ENCODE measurements at regions not wholly inside any gene's neighbourhood (a gene's known extent, or its start where the extent isn't known, plus 50 kb on each side); places are given as distances from the start of the nearest gene placed in this dataset.

- Histone ChIP-seq H3K4me1 (ENCODE audit: control insufficient read depth, insufficient read depth, low read length) (no peaks in the 10 kb centered on the region), H3K23ac (ENCODE audit: low read depth, low read length) (no peak overlapping the region), H3K27me3 (ENCODE audit: control insufficient read depth, insufficient read depth, low read length) (no peaks in the 10 kb centered on the region), H2BK120ac (ENCODE audit: low read depth, low read length) (no peak overlapping the region), H4K91ac (ENCODE audit: insufficient read depth, low read depth, low read length) (no peak overlapping the region), H3K9me3 (ENCODE audit: control insufficient read depth, insufficient read depth, low read length) (peaks cover 3% of the 10 kb centered on the region), H3K27ac (ENCODE audit: insufficient read depth, low read length) (no peak overlapping the region), H2AK5ac (ENCODE audit: low read depth, low read length) (no peak overlapping the region), H3K36me3 (ENCODE audit: control insufficient read depth, insufficient read depth, low read length) (no peaks in the 10 kb centered on the region), H3K56ac (ENCODE audit: extremely low read depth, insufficient read depth, low read length) (no peak overlapping the region), H3K4me3 (ENCODE audit: insufficient read depth, low read depth, low read length) (no peak overlapping the region), H4K5ac (ENCODE audit: low read depth, low read length) (no peak overlapping the region), H3K9ac (ENCODE audit: low read depth, low read length) (no peak overlapping the region), H4K20me1 (ENCODE audit: insufficient read depth, low read length) (no peaks in the 10 kb centered on the region), H4K8ac (ENCODE audit: low read depth in 2 of 2, low read length in 2 of 2) (no peak overlapping the region), H3K18ac (ENCODE audit: low read depth, low read length) (no peak overlapping the region), H2BK5ac (ENCODE audit: low read depth, low read length, poor library complexity, severe bottlenecking) (no peak overlapping the region), H3K4ac (ENCODE audit: low read depth, low read length) (no peak overlapping the region), H3K14ac (replicated peaks; ENCODE audit: low read depth, low read length) (no peak overlapping the region), H2AFZ (replicated peaks; ENCODE audit: low read length, poor library complexity) (no peak overlapping the region), H3K79me1 (ENCODE audit: low read depth in 1 of 2, low read length in 2 of 2) (no peaks in the 10 kb centered on the region), H3K9me1 (ENCODE audit: insufficient read depth, low read length) (no peaks in the 10 kb centered on the region), H2BK15ac (ENCODE audit: low read depth, low read length) (no peak overlapping the region), H3K4me2 (ENCODE audit: low read depth, low read length) (no peak overlapping the region), H2AK9ac (replicated peaks; ENCODE audit: low read depth, low read length, poor library complexity) (no peak overlapping the region), H2BK20ac (ENCODE audit: low read depth, low read length) (no peak overlapping the region)
- ChIA-PET POLR2A (ENCODE audit: unreplicated experiment) (no interaction called here), CTCF (no interaction called here)
- ATAC-seq (ENCODE audit: low read depth) = no peak
- in situ Hi-C loops (cut with MboI; ENCODE audit: low sequenced_read_pairs) = no loop called here
- dilution Hi-C loops (cut with HindIII; ENCODE audit: low sequenced_read_pairs, unreplicated experiment) = no loop called here
- no CpG with 5 or more reads among the region's 2 CpGs for WGBS, 2 experiments (ENCODE audit: extremely low coverage in 2 of 2, insufficient read length in 1 of 2)
- intact Hi-C loops (cut with micrococcal nuclease) = no loop called here
- no TSS peak for BruUV-seq (replicated peaks)
- TF ChIP-seq MAZ (IDR thresholded peaks at IDR 0.05; ENCODE audit: borderline replicate concordance, low read depth, low read length) (no peak), SMC3 (IDR thresholded peaks at IDR 0.05; ENCODE audit: low read depth, low read length) (no peak), CEBPB (IDR thresholded peaks at IDR 0.05; ENCODE audit: low read depth, low read length) (no peak), RFX5 (IDR thresholded peaks at IDR 0.05; ENCODE audit: low read depth, low read length) (no peak)
- DNase-seq = no peak
These were observed 100.5 kb downstream of the TSPAN8 start for GRCh38 chr12:71057330-71057729.

All from IMR-90 (cell line).